GM19023 (cell line): ENCODE measurements at regions not wholly inside any gene's neighbourhood (a gene's known extent, or its start where the extent isn't known, plus 50 kb on each side); places are given as distances from the start of the nearest gene placed in this dataset.
"Not testable (repeated sequence)": the region's sequence is repeated elsewhere in the genome, so short reads cannot be mapped to it uniquely, and the experiment has no call there.

ENCODE experiments used
- ATAC-seq: cut with Tn5 transposase; IDR thresholded peaks from one replicate; pipeline ENCODE4 v1.9.1; 2021; ENCODE audit warnings: mild to moderate bottlenecking, moderate library complexity; ENCODE audit not compliant: unreplicated experiment

GRCh38 chr2:107094450-107094986 lies 208.6 kb upstream of the ST6GAL2 start:
- no peak for ATAC-seq

- ATAC-seq, result no peak
Observed at GRCh38 chr2:107102176-107102575, 216.2 kb upstream of the ST6GAL2 start.

- ATAC-seq, result no peak
Observed at GRCh38 chr2:107107351-107107750, 221.4 kb upstream of the ST6GAL2 start.

GRCh38 chr2:107108556-107108955 lies 222.6 kb upstream of the ST6GAL2 start:
- ATAC-seq, result no peak

- no peak for ATAC-seq
Observed at GRCh38 chr2:107111623-107112022, 225.7 kb upstream of the ST6GAL2 start.

- ATAC-seq, result no peak
Observed at GRCh38 chr2:107112561-107112960, 226.6 kb upstream of the ST6GAL2 start.

- ATAC-seq, result no peak
Observed at GRCh38 chr2:107128381-107128780, 242.4 kb upstream of the ST6GAL2 start.

GRCh38 chr2:107132070-107132469 lies 246.1 kb upstream of the ST6GAL2 start:
- peak; percentile 77 for ATAC-seq

GRCh38 chr2:107132746-107133145 lies 246.8 kb upstream of the ST6GAL2 start:
- no peak for ATAC-seq

- ATAC-seq, result no peak
Observed at GRCh38 chr2:107133412-107133811, 247.4 kb upstream of the ST6GAL2 start.

- no peak for ATAC-seq
Observed at GRCh38 chr2:107136733-107137132, 250.8 kb upstream of the ST6GAL2 start.

- no peak for ATAC-seq
Observed at GRCh38 chr2:107137706-107138105, 251.7 kb upstream of the ST6GAL2 start.

- no peak for ATAC-seq
Observed at GRCh38 chr2:107146181-107146580, 260.2 kb upstream of the ST6GAL2 start.

- ATAC-seq, result not testable (repeated sequence)
Observed at GRCh38 chr2:107146645-107147044, 260.7 kb upstream of the ST6GAL2 start.

GRCh38 chr2:107148055-107148454 lies 262.1 kb upstream of the ST6GAL2 start:
- ATAC-seq, result no peak

GRCh38 chr2:107148496-107148895 lies 262.5 kb upstream of the ST6GAL2 start:
- no peak for ATAC-seq

- ATAC-seq, result no peak
Observed at GRCh38 chr2:107160640-107161239, 274.8 kb upstream of the ST6GAL2 start.

- no peak for ATAC-seq
Observed at GRCh38 chr2:107168141-107168540, 282.2 kb upstream of the ST6GAL2 start.

- ATAC-seq, result no peak
Observed at GRCh38 chr2:107174171-107174570, 288.2 kb upstream of the ST6GAL2 start.

- no peak for ATAC-seq
Observed at GRCh38 chr2:107182981-107183380, 297.0 kb upstream of the ST6GAL2 start.

GRCh38 chr2:107187870-107188269 lies 301.9 kb upstream of the ST6GAL2 start:
- ATAC-seq, result no peak

- ATAC-seq, result no peak
Observed at GRCh38 chr2:107195631-107196030, 309.7 kb upstream of the ST6GAL2 start.
